Osteocyte (in vitro differentiated cells): ENCODE measurements at regions not wholly inside any gene's neighbourhood (a gene's known extent, or its start where the extent isn't known, plus 50 kb on each side); places are given as distances from the start of the nearest gene placed in this dataset.

Experiments used
- DNase-seq: peaks from one replicate; pipeline ENCODE4 v3.0.0; 2021; ENCODE audit warnings: mixed read lengths; ENCODE audit not compliant: unreplicated experiment; ENCODE audit errors: extremely low spot score
- H3K27ac Mint-ChIP-seq: one replicate; pipeline ENCODE4 v1.8.0; 2021; ENCODE audit warnings: mild to moderate bottlenecking, mixed read lengths; ENCODE audit not compliant: unreplicated experiment
- H3K27me3 Mint-ChIP-seq: one replicate; pipeline ENCODE4 v1.8.0; 2021; ENCODE audit warnings: mixed read lengths; ENCODE audit not compliant: unreplicated experiment
- H3K36me3 Mint-ChIP-seq: one replicate; pipeline ENCODE4 v1.8.0; 2021; ENCODE audit warnings: mixed read lengths; ENCODE audit not compliant: unreplicated experiment
- H3K4me1 Mint-ChIP-seq: one replicate; pipeline ENCODE4 v1.8.0; 2021; ENCODE audit warnings: mixed read lengths; ENCODE audit not compliant: unreplicated experiment
- H3K4me3 Mint-ChIP-seq: one replicate; pipeline ENCODE4 v1.8.0; 2021; ENCODE audit warnings: mild to moderate bottlenecking, moderate library complexity, mixed read lengths; ENCODE audit not compliant: unreplicated experiment
- H3K9me3 Mint-ChIP-seq: one replicate; pipeline ENCODE4 v1.8.0; 2021; ENCODE audit warnings: mixed read lengths; ENCODE audit not compliant: unreplicated experiment
- CTCF ChIP-seq: fragments of 200-600 bp; sonication (generic); IDR thresholded peaks from 2 replicates; pipeline ENCODE4 v1.5.0; 2021; ENCODE audit warnings: antibody characterized with exemption, mild to moderate bottlenecking, moderate library complexity

GRCh38 chr5:124194282-124194681 lies 552.2 kb downstream of the ZNF608 start:
- H3K4me3 Mint-ChIP-seq = no peak overlapping the region
- no peaks in the 10 kb centered on the region for H3K9me3 Mint-ChIP-seq
- peaks cover 8% of the 10 kb centered on the region for H3K4me1 Mint-ChIP-seq
- no peak for DNase-seq
- H3K27ac Mint-ChIP-seq = no peak overlapping the region
- H3K36me3 Mint-ChIP-seq = no peaks in the 10 kb centered on the region
- H3K27me3 Mint-ChIP-seq = no peaks in the 10 kb centered on the region
- TF ChIP-seq CTCF = no peak

DNA sequence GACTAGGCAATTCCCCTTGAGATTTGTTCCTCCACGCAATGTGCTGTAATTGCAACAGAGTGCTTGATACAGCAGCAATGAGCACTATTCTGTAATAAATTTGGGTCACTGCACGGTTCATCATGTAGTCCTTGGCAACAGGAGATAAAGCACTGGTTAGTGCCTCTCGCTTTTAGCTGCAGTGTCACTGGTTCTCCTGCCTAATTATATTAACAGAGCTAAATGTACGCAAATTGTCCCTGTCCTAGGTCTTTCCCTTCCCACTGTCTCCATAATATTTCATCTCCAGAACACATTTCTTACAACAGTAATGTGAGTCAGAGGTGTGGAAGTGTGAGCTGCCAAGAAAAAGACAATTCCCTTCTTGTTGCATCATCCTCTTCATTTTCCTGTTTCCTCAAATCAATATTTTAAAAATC lies 553.1 kb downstream of the ZNF608 start:
- H3K27ac Mint-ChIP-seq = no peak overlapping the region
- peaks cover 2% of the 10 kb centered on the region for H3K27me3 Mint-ChIP-seq
- no peak overlapping the region for H3K4me3 Mint-ChIP-seq
- peaks cover 8% of the 10 kb centered on the region for H3K4me1 Mint-ChIP-seq
- no peak for TF ChIP-seq CTCF
- no peaks in the 10 kb centered on the region for H3K9me3 Mint-ChIP-seq
- no peaks in the 10 kb centered on the region for H3K36me3 Mint-ChIP-seq
- DNase-seq = no peak

- Mint-ChIP-seq H3K27ac (no peak overlapping the region), H3K4me3 (no peak overlapping the region), H3K4me1 (peaks cover 8% of the 10 kb centered on the region), H3K27me3 (peaks cover 2% of the 10 kb centered on the region), H3K36me3 (no peaks in the 10 kb centered on the region), H3K9me3 (no peaks in the 10 kb centered on the region)
- no peak for TF ChIP-seq CTCF
- no peak for DNase-seq
Measured at GRCh38 chr5:124192716-124193115, 553.7 kb downstream of the ZNF608 start.

GRCh38 chr5:124185716-124186115 lies 560.7 kb downstream of the ZNF608 start:
- Mint-ChIP-seq H3K27ac (no peak overlapping the region), H3K36me3 (no peaks in the 10 kb centered on the region), H3K9me3 (no peaks in the 10 kb centered on the region), H3K4me1 (peaks cover 16% of the 10 kb centered on the region), H3K4me3 (no peak overlapping the region), H3K27me3 (peaks cover 2% of the 10 kb centered on the region)
- no peak for TF ChIP-seq CTCF
- no peak for DNase-seq

GRCh38 chr5:124182133-124182532 lies 564.3 kb downstream of the ZNF608 start:
- H3K36me3 Mint-ChIP-seq = no peaks in the 10 kb centered on the region
- peaks cover 30% of the 10 kb centered on the region for H3K4me1 Mint-ChIP-seq
- no peak overlapping the region for H3K4me3 Mint-ChIP-seq
- no peak for TF ChIP-seq CTCF
- no peak for DNase-seq
- no peaks in the 10 kb centered on the region for H3K27me3 Mint-ChIP-seq
- H3K9me3 Mint-ChIP-seq = peaks cover 4% of the 10 kb centered on the region
- no peak overlapping the region for H3K27ac Mint-ChIP-seq
